ENCODE measurements at regions not wholly inside any gene's neighbourhood (a gene's known extent, or its start where the extent isn't known, plus 50 kb on each side); places are given as distances from the start of the nearest gene placed in this dataset.

- TF ChIP-seq POLR2A (conservative IDR thresholded peaks at IDR 0.05), result no peak
- TF ChIP-seq BMI1 (IDR thresholded peaks at IDR 0.05; ENCODE audit: low read length), result no peak
These were observed 66.3 kb downstream of the RRM2 start for GRCh38 chr2:10188729-10189305.

Data from K562 (cell line).